Colonic mucosa (tissue), 4 donors: ENCODE measurements at regions not wholly inside any gene's neighbourhood (a gene's known extent, or its start where the extent isn't known, plus 50 kb on each side); places are given as distances from the start of the nearest gene placed in this dataset.

Experiments
- DNase-seq: peaks from one replicate; pipeline ENCODE4 v3.0.0-alpha.2; 2020
- H3K27ac ChIP-seq: fragments of 200-600 bp; one replicate; pipeline ENCODE4 v1.8.0; 2021
- H3K27me3 ChIP-seq: fragments of 200-600 bp; one replicate; pipeline ENCODE4 v1.8.0; 2021
- H3K36me3 ChIP-seq: fragments of 200-600 bp; one replicate; pipeline ENCODE4 v1.8.0; 2021
- H3K4me1 ChIP-seq: fragments of 200-600 bp; one replicate; pipeline ENCODE4 v1.8.0; 2021; ENCODE audit warnings: mild to moderate bottlenecking
- H3K4me3 ChIP-seq: fragments of 200-600 bp; one replicate; pipeline ENCODE4 v1.8.0; 2021
- H3K9ac ChIP-seq, 2 donors: one replicate each; pipeline ENCODE4 v1.7.0; 2013; ENCODE audit warnings: control low read depth in 2 of 2, low read depth in 2 of 2, low read length in 2 of 2
- H3K9me3 ChIP-seq: fragments of 200-600 bp; one replicate; pipeline ENCODE4 v1.8.0; 2021
- CTCF ChIP-seq: fragments of 200-600 bp; IDR thresholded peaks from one replicate; pipeline ENCODE4 v1.8.0; 2022; ENCODE audit warnings: antibody characterized with exemption, mild to moderate bottlenecking
- intact Hi-C: fragments of 100-400 bp; cut with DNase I; formaldehyde crosslinking; loops from one replicate; pipeline ENCODE4 v1.14.1; 2022
- donor health status: healthy.
- donor health status: DM: no; HTN: no; CAD: no.
- donor health status: DM: no; HTN: no; CAD: no.

GRCh38 chr4:126807132-126807531, 825.6 kb upstream of the INTU start:
- no peak overlapping the region for H3K4me3 ChIP-seq
- no peak for TF ChIP-seq CTCF
- no peak overlapping the region for H3K27ac ChIP-seq
- intact Hi-C loops: no loop called here
- no peaks in the 10 kb centered on the region for H3K9me3 ChIP-seq
- no peaks in the 10 kb centered on the region for H3K4me1 ChIP-seq
- H3K27me3 ChIP-seq: no peaks in the 10 kb centered on the region
- H3K36me3 ChIP-seq: no peaks in the 10 kb centered on the region
- H3K9ac ChIP-seq: no peak overlapping the region
- DNase-seq: no peak

GRCh38 chr4:126812076-126812475, 820.7 kb upstream of the INTU start:
- Histone ChIP-seq H3K4me1 (no peaks in the 10 kb centered on the region), H3K36me3 (no peaks in the 10 kb centered on the region), H3K4me3 (no peak overlapping the region), H3K9ac (no peak overlapping the region), H3K27me3 (no peaks in the 10 kb centered on the region), H3K9me3 (no peaks in the 10 kb centered on the region), H3K27ac (no peak overlapping the region)
- no peak for DNase-seq
- intact Hi-C loops: no loop called here
- TF ChIP-seq CTCF: no peak

- no peak for DNase-seq
- H3K9me3 ChIP-seq: no peaks in the 10 kb centered on the region
- intact Hi-C loops: no loop called here
- H3K4me3 ChIP-seq: no peak overlapping the region
- no peak overlapping the region for H3K9ac ChIP-seq
- H3K27me3 ChIP-seq: no peaks in the 10 kb centered on the region
- H3K4me1 ChIP-seq: no peaks in the 10 kb centered on the region
- no peak overlapping the region for H3K27ac ChIP-seq
- no peaks in the 10 kb centered on the region for H3K36me3 ChIP-seq
- TF ChIP-seq CTCF: no peak
These were observed 812.1 kb upstream of the INTU start for GRCh38 chr4:126820631-126821030.

GRCh38 chr4:126821152-126821551, 811.6 kb upstream of the INTU start:
- Histone ChIP-seq H3K4me1 (no peaks in the 10 kb centered on the region), H3K4me3 (no peak overlapping the region), H3K27me3 (no peaks in the 10 kb centered on the region), H3K9me3 (no peaks in the 10 kb centered on the region), H3K9ac (no peak overlapping the region), H3K27ac (no peak overlapping the region), H3K36me3 (no peaks in the 10 kb centered on the region)
- intact Hi-C loops: no loop called here
- no peak for TF ChIP-seq CTCF
- DNase-seq: no peak

- no peaks in the 10 kb centered on the region for H3K9me3 ChIP-seq
- no peak for DNase-seq
- H3K4me3 ChIP-seq: no peak overlapping the region
- H3K27me3 ChIP-seq: no peaks in the 10 kb centered on the region
- no peak overlapping the region for H3K27ac ChIP-seq
- no peaks in the 10 kb centered on the region for H3K4me1 ChIP-seq
- no peak overlapping the region for H3K9ac ChIP-seq
- no peak for TF ChIP-seq CTCF
- H3K36me3 ChIP-seq: no peaks in the 10 kb centered on the region
- intact Hi-C loops: no loop called here
These were observed 807.7 kb upstream of the INTU start for GRCh38 chr4:126825083-126825482.

GRCh38 chr4:126827669-126828068, 805.1 kb upstream of the INTU start:
- H3K36me3 ChIP-seq: no peaks in the 10 kb centered on the region
- no peaks in the 10 kb centered on the region for H3K27me3 ChIP-seq
- H3K4me1 ChIP-seq: no peaks in the 10 kb centered on the region
- DNase-seq: no peak
- no peak overlapping the region for H3K4me3 ChIP-seq
- no peak for TF ChIP-seq CTCF
- intact Hi-C loops: no loop called here
- H3K9ac ChIP-seq: no peak overlapping the region
- H3K27ac ChIP-seq: no peak overlapping the region
- H3K9me3 ChIP-seq: no peaks in the 10 kb centered on the region
